GM12878 (cell line): ENCODE measurements at regions not wholly inside any gene's neighbourhood (a gene's known extent, or its start where the extent isn't known, plus 50 kb on each side); places are given as distances from the start of the nearest gene placed in this dataset.

Source experiments
- CTCF ChIP-seq, 3 experiments: IDR thresholded peaks in 2 of 3; conservative IDR thresholded peaks in 1 of 3; 2 replicates each; pipeline ENCODE4 v1.5.1; 2011; ENCODE audit warnings: low read depth in 3 of 3, low read length in 3 of 3, mild to moderate bottlenecking in 3 of 3, control low read depth in 2 of 3, moderate library complexity in 2 of 3, inconsistent platforms in 1 of 3, mixed read lengths in 1 of 3; ENCODE audit not compliant: control insufficient read depth in 2 of 3, insufficient read depth in 1 of 3; ENCODE audit errors: extremely low read depth in 1 of 3
- NFIC ChIP-seq: IDR thresholded peaks from 2 replicates; pipeline ENCODE4 v1.6.1; 2012; ENCODE audit warnings: low read depth, mild to moderate bottlenecking, inconsistent platforms, low read length, moderate library complexity
- POLR2AphosphoS5 ChIP-seq: IDR thresholded peaks from 2 replicates; pipeline ENCODE4 v1.6.1; 2011; ENCODE audit warnings: mild to moderate bottlenecking, low read length, inconsistent platforms
- REST ChIP-seq: IDR thresholded peaks from 2 replicates; pipeline ENCODE4 v1.6.1; 2012; ENCODE audit warnings: mild to moderate bottlenecking, low read depth, low read length

GRCh38 chr13:50678464-50679162, 164.9 kb downstream of the DLEU7 start:
- no peak for TF ChIP-seq CTCF (IDR thresholded peaks at IDR 0.05 in 2 of 3, conservative IDR thresholded peaks at IDR 0.05 in 1 of 3; ENCODE audit: control insufficient read depth in 2 of 3, extremely low read depth in 1 of 3, insufficient read depth in 1 of 3, low read depth in 3 of 3, low read length in 3 of 3)
- no peak for TF ChIP-seq POLR2AphosphoS5
- TF ChIP-seq NFIC: no peak
- no peak for TF ChIP-seq REST
